Ishikawa (cell line): ENCODE measurements at regions not wholly inside any gene's neighbourhood (a gene's known extent, or its start where the extent isn't known, plus 50 kb on each side); places are given as distances from the start of the nearest gene placed in this dataset.

Experiments used
- CEBPB ChIP-seq: IDR thresholded peaks from 2 replicates; pipeline ENCODE4 v1.6.1; 2012
- CREB1 ChIP-seq: IDR thresholded peaks from 2 replicates; pipeline ENCODE4 v1.6.1; 2012; ENCODE audit warnings: low read depth
- EP300 ChIP-seq: IDR thresholded peaks from 2 replicates; pipeline ENCODE4 v1.6.1; 2012; ENCODE audit warnings: borderline replicate concordance
- FOXM1 ChIP-seq: IDR thresholded peaks from 2 replicates; pipeline ENCODE4 v1.6.1; 2012; ENCODE audit warnings: low read depth, borderline replicate concordance
- REST ChIP-seq: IDR thresholded peaks from 2 replicates; pipeline ENCODE4 v1.6.1; 2012; ENCODE audit warnings: low read depth, mild to moderate bottlenecking
- TCF12 ChIP-seq: IDR thresholded peaks from 2 replicates; pipeline ENCODE4 v1.6.1; 2012; ENCODE audit warnings: low read depth
- ZBTB7A ChIP-seq: IDR thresholded peaks from 2 replicates; pipeline ENCODE4 v1.6.1; 2012; ENCODE audit warnings: low read depth

GRCh38 chr6:80489911-80490635, 383.6 kb downstream of the BCKDHB start:
- TF ChIP-seq EP300 (no peak), TCF12 (no peak), CREB1 (no peak), CEBPB (no peak), ZBTB7A (no peak), REST (no peak), FOXM1 (no peak)
